K562 (cell line): ENCODE measurements at regions not wholly inside any gene's neighbourhood (a gene's known extent, or its start where the extent isn't known, plus 50 kb on each side); places are given as distances from the start of the nearest gene placed in this dataset.

Experiments
- ATAC-seq: fragments of 200-7000 bp; cut with Tn5 transposase; 3 replicates; pipeline ENCODE4 v1.9.1; 2020; ENCODE audit warnings: moderate library complexity
- BruUV-seq: library from RNA; stranded (reverse); fragments of 400-500 nt; replicated peaks from 2 replicates; lab custom pipeline; 2021; lab: Mats Ljungman, UMichigan
- CTCF ChIA-PET: fragments of 300-600 bp; formaldehyde crosslinking; extraction: SDS; loops from one replicate; lab custom pipeline; 2021; ENCODE audit warnings: low intra/inter-chr PET ratio; lab: Yijun Ruan, JAX
- POLR2A ChIA-PET: fragments of 300-600, 350-650 bp; sonication (Branson Sonifier 250); formaldehyde crosslinking; extraction: SDS; loops from one replicate; lab custom pipeline; 2021; ENCODE audit warnings: antibody characterized with exemption, inconsistent platforms; lab: Yijun Ruan, JAX
- DNase-seq, 4 experiments: peaks; one replicate each; pipeline versions ENCODE4 v3.0.0 to v3.0.0-alpha.2; 2011 to 2018; ENCODE audit warnings: low spot score in 3 of 4, mixed read lengths in 3 of 4; ENCODE audit errors: extremely low read depth in 1 of 4
- FAIRE-seq: peaks from 2 replicates; lab custom pipeline; 2011; peaks lifted over from hg19 to GRCh38; lab: Jason Lieb, UNC
- H2AFZ ChIP-seq: 2 replicates; pipeline ENCODE4 v1.6.0; 2011; ENCODE audit warnings: low read depth, low read length, control low read depth, inconsistent platforms
- H3K27ac ChIP-seq: fragments of 200-600 bp; 3 replicates; pipeline ENCODE4 v1.8.0; 2011; ENCODE audit warnings: low read depth, mild to moderate bottlenecking, control low read depth, inconsistent platforms, low read length, moderate library complexity, mixed read lengths; ENCODE audit errors: extremely low read depth
- H3K27me3 ChIP-seq, 2 experiments: fragments of 300-600 bp in 1 of 2; 2 replicates in 1 of 2; 3 replicates in 1 of 2; pipeline versions ENCODE4 v1.6.0 to v1.8.0; 2011; ENCODE audit warnings: inconsistent platforms in 2 of 2, low read length in 2 of 2, mild to moderate bottlenecking in 1 of 2, mixed read lengths in 1 of 2, moderate library complexity in 1 of 2; ENCODE audit not compliant: control insufficient read depth in 2 of 2, insufficient read depth in 2 of 2
- H3K36me3 ChIP-seq: fragments of 300-600 bp; 3 replicates; pipeline ENCODE4 v1.8.0; 2011; ENCODE audit warnings: mild to moderate bottlenecking, low read length, inconsistent platforms; ENCODE audit not compliant: control insufficient read depth, insufficient read depth
- H3K4me1 ChIP-seq, 2 experiments: fragments of 200-600 bp in 1 of 2; replicated peaks in 1 of 2; 2 replicates in 1 of 2; 3 replicates in 1 of 2; pipeline versions ENCODE4 v1.5.1 to v1.8.0; 2011; ENCODE audit warnings: inconsistent platforms in 2 of 2, low read length in 2 of 2, mild to moderate bottlenecking in 1 of 2, mixed read lengths in 1 of 2, moderate library complexity in 1 of 2; ENCODE audit not compliant: control insufficient read depth in 2 of 2, insufficient read depth in 2 of 2
- H3K4me2 ChIP-seq: 2 replicates; pipeline ENCODE4 v1.6.1; 2011; ENCODE audit warnings: low read length, control low read depth, inconsistent platforms, mixed read lengths; ENCODE audit not compliant: insufficient read depth
- H3K4me3 ChIP-seq: fragments of 200-600 bp; sonication (generic), shearing (Covaris generic); 2 replicates; pipeline ENCODE4 v1.5.1; 2016; ENCODE audit warnings: control low read depth, inconsistent platforms
- H3K79me2 ChIP-seq: fragments of 200-600 bp; 3 replicates; pipeline ENCODE4 v1.8.0; 2011; ENCODE audit warnings: low read length, inconsistent platforms; ENCODE audit not compliant: control insufficient read depth, insufficient read depth
- H3K9ac ChIP-seq, 2 experiments: 2 replicates each; pipeline versions ENCODE4 v1.6.0 to v1.6.1; 2011; ENCODE audit warnings: low read depth in 2 of 2, low read length in 2 of 2, control low read depth in 1 of 2, inconsistent platforms in 1 of 2, mild to moderate bottlenecking in 1 of 2, mixed read lengths in 1 of 2; ENCODE audit not compliant: insufficient read depth in 1 of 2
- H3K9me1 ChIP-seq: one replicate; pipeline ENCODE4 v1.6.0; 2011; ENCODE audit warnings: inconsistent platforms, mild to moderate bottlenecking, low read length, moderate library complexity; ENCODE audit not compliant: control insufficient read depth, insufficient read depth
- H3K9me3 ChIP-seq: replicated peaks from 2 replicates; pipeline ENCODE4 v1.5.1; 2011; ENCODE audit warnings: low read depth, low read length, inconsistent platforms; ENCODE audit not compliant: control insufficient read depth, insufficient read depth
- H4K20me1 ChIP-seq: replicated peaks from 2 replicates; pipeline ENCODE4 v1.6.1; 2011; ENCODE audit warnings: low read length, inconsistent platforms, mixed read lengths; ENCODE audit not compliant: control insufficient read depth, insufficient read depth
- CBX8 ChIP-seq: fragments of 200-600 bp; sonication (generic); IDR thresholded peaks from 2 replicates; pipeline ENCODE4 v1.6.1; 2012; ENCODE audit warnings: borderline replicate concordance, mixed run types, low read depth, mild to moderate bottlenecking, moderate library complexity, mixed read lengths, low read length, control low read depth, inconsistent platforms; ENCODE audit not compliant: poor library complexity, severe bottlenecking; ENCODE audit errors: extremely low read depth
- EGR1 ChIP-seq: fragments of 450-650 bp; conservative IDR thresholded peaks from 2 replicates; pipeline ENCODE4 v1.6.1; 2017; ENCODE audit warnings: mild to moderate bottlenecking
- GATAD2A ChIP-seq: fragments of 450-650 bp; IDR thresholded peaks from 2 replicates; pipeline ENCODE4 v1.6.1; 2017
- HDAC8 ChIP-seq: fragments of 450-650 bp; IDR thresholded peaks from 2 replicates; pipeline ENCODE4 v1.6.1; 2016; ENCODE audit warnings: mild to moderate bottlenecking, missing genetic modification characterization, moderate library complexity, missing compliant biosample characterization
- ILK ChIP-seq: fragments of 450-650 bp; IDR thresholded peaks from 2 replicates; pipeline ENCODE4 v1.6.1; 2016; ENCODE audit warnings: missing genetic modification characterization, low read depth, mild to moderate bottlenecking, missing compliant biosample characterization, moderate library complexity, borderline replicate concordance
- MCM2 ChIP-seq: fragments of 450-650 bp; IDR thresholded peaks from 2 replicates; pipeline ENCODE4 v1.6.1; 2017; ENCODE audit warnings: low read depth, mild to moderate bottlenecking
- TBL1XR1 ChIP-seq, 2 experiments: IDR thresholded peaks; 2 replicates each; pipeline ENCODE4 v1.6.1; 2012; ENCODE audit warnings: improper control_type of control experiment in 2 of 2, low read length in 2 of 2, mild to moderate bottlenecking in 1 of 2
- ZNF551 ChIP-seq: fragments of 250-450 bp; sonication (Bioruptor Pico); IDR thresholded peaks from 2 replicates; pipeline ENCODE4 v1.5.0; 2021; ENCODE audit warnings: mild to moderate bottlenecking, moderate library complexity
- ZNF699 ChIP-seq: fragments of 250-450 bp; sonication (Bioruptor Pico); IDR thresholded peaks from 2 replicates; pipeline ENCODE4 v1.8.0; 2021; ENCODE audit warnings: mild to moderate bottlenecking, moderate library complexity; ENCODE audit not compliant: insufficient replicate concordance
- ZNF766 ChIP-seq: fragments of 200-800 bp; sonication (Bioruptor generic); conservative IDR thresholded peaks from 2 replicates; pipeline ENCODE4 v1.6.1; 2016; ENCODE audit warnings: missing genetic modification characterization, missing compliant biosample characterization
- WGBS: fragments of 100-300 bp; shearing (Covaris generic); methylation state at CpG from one replicate; pipeline ENCODE4 v1.1.6; 2016; ENCODE audit warnings: low coverage, mixed read lengths; ENCODE audit not compliant: insufficient coverage; ENCODE audit errors: missing lambda C conversion rate; 5-methylcytosine and 5-hydroxymethylcytosine counted together
- in situ Hi-C: fragments of 300-500 bp; cut with MboI; formaldehyde crosslinking; loops from 4 replicates; pipeline ENCODE4 v1.15.0; 2018; ENCODE audit warnings: inconsistent platforms, mixed read lengths
- intact Hi-C: fragments of 100-400 bp; cut with micrococcal nuclease; formaldehyde crosslinking; loops from 2 replicates; pipeline ENCODE4 v1.14.2; 2022
- TF ChIP-seq, protein P1 (sequence below): fragments of 150-350 bp; conservative IDR thresholded peaks from 2 replicates; pipeline ENCODE4 v1.6.1; 2014; ENCODE audit warnings: low read length

DNA sequence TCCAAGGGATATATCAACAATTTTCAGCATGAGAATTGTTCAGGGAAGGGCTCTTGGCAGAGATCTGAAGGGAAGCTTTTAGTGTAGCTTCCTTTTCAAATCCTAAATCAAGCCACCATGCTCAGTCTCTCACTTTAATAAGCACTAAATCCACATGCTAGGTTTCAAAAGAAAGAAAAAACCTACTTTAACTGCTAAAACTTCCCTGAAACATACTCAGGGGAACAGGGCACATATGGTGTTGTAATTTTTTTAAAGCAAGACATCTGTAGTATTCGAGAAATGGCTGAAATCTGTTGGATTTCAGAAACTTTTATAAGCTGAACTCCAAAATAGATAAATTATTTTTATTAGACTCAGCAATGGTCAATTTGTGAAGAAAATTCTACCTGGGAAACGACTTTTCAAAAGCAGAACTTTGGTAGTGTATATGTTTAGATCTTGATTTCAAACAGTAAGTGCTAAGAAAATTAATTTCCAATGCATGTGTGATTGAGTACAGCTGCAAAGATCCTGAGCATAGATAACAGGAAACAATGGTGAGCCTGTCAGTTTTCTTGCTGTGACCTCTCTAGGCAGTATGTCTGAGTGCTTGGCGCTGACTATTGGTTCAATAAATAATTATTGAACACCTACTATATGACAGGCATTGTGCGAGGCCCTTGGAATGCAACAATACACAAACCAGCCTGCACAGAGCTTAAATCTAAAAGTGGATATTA, 804.5 kb upstream of the SOX9 start:
- CTCF ChIA-PET: no interaction called here
- POLR2A ChIA-PET: no interaction called here
- Histone ChIP-seq H3K27me3 (no peaks in the 10 kb centered on the region), H2AFZ (no peak overlapping the region), H3K4me1 (no peaks in the 10 kb centered on the region), H3K79me2 (no peaks in the 10 kb centered on the region), H3K9ac (no peak overlapping the region), H3K9me3 (no peaks in the 10 kb centered on the region), H3K27ac (no peak overlapping the region), H3K9me1 (no peaks in the 10 kb centered on the region), H3K4me2 (no peak overlapping the region), H3K36me3 (no peaks in the 10 kb centered on the region), H4K20me1 (no peaks in the 10 kb centered on the region), H3K4me3 (no peak overlapping the region)
- 6% methylated on average over 4 of the region's 4 CpGs for WGBS
- DNase-seq (no peak), FAIRE-seq (no peak), ATAC-seq (no peak)
- in situ Hi-C loops: no loop called here
- intact Hi-C loops: no loop called here
- no peak for TF ChIP-seq ILK
- BruUV-seq: no TSS peak

DNA sequence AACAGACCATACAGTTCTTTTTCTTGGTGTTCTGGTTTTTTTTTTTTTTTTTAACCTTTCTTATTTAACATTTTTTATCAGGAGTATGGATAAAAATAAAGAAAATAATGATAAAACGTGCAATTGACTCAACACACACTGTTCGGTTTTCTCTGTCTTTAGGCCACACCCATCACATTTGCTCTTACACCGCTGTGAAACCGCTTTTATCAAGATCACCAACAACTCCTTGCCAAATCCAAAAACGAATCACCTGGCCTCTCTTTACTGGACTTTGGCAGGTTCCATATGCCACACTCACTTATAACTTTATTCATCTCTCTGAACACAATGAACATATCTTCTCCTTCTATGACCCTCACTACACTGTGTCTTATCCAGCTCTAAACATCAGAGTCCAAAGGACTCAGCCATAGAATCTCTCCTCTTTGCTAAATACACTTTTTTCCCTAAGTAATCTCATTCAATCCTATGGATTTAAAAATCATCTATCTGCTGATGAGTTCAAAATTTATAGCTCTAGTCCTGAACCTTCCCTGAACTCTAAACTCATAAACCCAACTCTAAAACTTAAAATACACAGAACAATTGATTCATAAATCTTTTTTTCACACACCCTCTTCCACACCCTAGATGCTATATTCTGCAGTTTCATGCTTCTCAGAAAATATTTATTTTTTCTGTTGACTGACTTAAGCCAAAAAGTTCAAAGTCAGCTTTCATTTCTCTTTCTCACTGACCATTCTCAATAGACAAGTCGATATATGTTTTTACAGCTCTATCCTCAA, 800.6 kb upstream of the SOX9 start:
- Histone ChIP-seq H3K79me2 (no peaks in the 10 kb centered on the region), H4K20me1 (no peaks in the 10 kb centered on the region), H3K9me1 (no peaks in the 10 kb centered on the region), H3K4me1 (no peaks in the 10 kb centered on the region), H3K4me2 (no peak overlapping the region), H3K9me3 (no peaks in the 10 kb centered on the region), H3K27ac (no peak overlapping the region), H3K36me3 (no peaks in the 10 kb centered on the region), H2AFZ (no peak overlapping the region), H3K4me3 (no peak overlapping the region), H3K27me3 (no peaks in the 10 kb centered on the region), H3K9ac (no peak overlapping the region)
- intact Hi-C loops (no loop called here), in situ Hi-C loops (no loop called here)
- FAIRE-seq (no peak), ATAC-seq (no peak), DNase-seq (no peak)
- POLR2A ChIA-PET: no interaction called here
- CTCF ChIA-PET: no interaction called here
- 2% methylated on average over 6 of the region's 6 CpGs for WGBS
- no TSS peak for BruUV-seq
- TF ChIP-seq CBX8: no peak
- no peak for TF ChIP-seq ZNF699
- TF ChIP-seq ZNF551 (CRISPR knock-in tag): no peak
- TF ChIP-seq ZNF766 (CRISPR knock-in tag): no peak
- no peak for TF ChIP-seq GATAD2A
- TF ChIP-seq, protein P1, sequence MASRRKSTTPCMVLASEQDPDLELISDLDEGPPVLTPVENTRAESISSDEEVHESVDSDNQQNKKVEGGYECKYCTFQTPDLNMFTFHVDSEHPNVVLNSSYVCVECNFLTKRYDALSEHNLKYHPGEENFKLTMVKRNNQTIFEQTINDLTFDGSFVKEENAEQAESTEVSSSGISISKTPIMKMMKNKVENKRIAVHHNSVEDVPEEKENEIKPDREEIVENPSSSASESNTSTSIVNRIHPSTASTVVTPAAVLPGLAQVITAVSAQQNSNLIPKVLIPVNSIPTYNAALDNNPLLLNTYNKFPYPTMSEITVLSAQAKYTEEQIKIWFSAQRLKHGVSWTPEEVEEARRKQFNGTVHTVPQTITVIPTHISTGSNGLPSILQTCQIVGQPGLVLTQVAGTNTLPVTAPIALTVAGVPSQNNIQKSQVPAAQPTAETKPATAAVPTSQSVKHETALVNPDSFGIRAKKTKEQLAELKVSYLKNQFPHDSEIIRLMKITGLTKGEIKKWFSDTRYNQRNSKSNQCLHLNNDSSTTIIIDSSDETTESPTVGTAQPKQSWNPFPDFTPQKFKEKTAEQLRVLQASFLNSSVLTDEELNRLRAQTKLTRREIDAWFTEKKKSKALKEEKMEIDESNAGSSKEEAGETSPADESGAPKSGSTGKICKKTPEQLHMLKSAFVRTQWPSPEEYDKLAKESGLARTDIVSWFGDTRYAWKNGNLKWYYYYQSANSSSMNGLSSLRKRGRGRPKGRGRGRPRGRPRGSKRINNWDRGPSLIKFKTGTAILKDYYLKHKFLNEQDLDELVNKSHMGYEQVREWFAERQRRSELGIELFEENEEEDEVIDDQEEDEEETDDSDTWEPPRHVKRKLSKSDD: no peak
- no peak for TF ChIP-seq MCM2
- TF ChIP-seq TBL1XR1 (IDR thresholded peaks at IDR 0.05; ENCODE audit: low read length in 2 of 2): no peak
- TF ChIP-seq EGR1: no peak
- TF ChIP-seq HDAC8 (tag): no peak
